Esophagus (tissue), 2 donors: ENCODE measurements at regions not wholly inside any gene's neighbourhood (a gene's known extent, or its start where the extent isn't known, plus 50 kb on each side); places are given as distances from the start of the nearest gene placed in this dataset.
"Not testable (repeated sequence)": the region's sequence is repeated elsewhere in the genome, so short reads cannot be mapped to it uniquely, and the experiment has no call there.

Source experiments
- H3K27ac ChIP-seq, 2 donors: one replicate each; pipeline ENCODE4 v1.5.1; 2013; ENCODE audit warnings: low read depth in 2 of 2, mild to moderate bottlenecking in 2 of 2, inconsistent platforms in 1 of 2, low read length in 1 of 2, moderate library complexity in 1 of 2
- H3K27me3 ChIP-seq, 2 donors: one replicate each; pipeline ENCODE4 v1.6.1; 2013; ENCODE audit warnings: low read length in 2 of 2, control low read depth in 1 of 2, mild to moderate bottlenecking in 1 of 2; ENCODE audit not compliant: insufficient read depth in 2 of 2, control insufficient read depth in 1 of 2
- H3K36me3 ChIP-seq, 2 donors: one replicate each; pipeline ENCODE4 v1.6.1; 2013; ENCODE audit warnings: low read length in 1 of 2; ENCODE audit not compliant: control insufficient read depth in 2 of 2, insufficient read depth in 2 of 2
- H3K4me1 ChIP-seq, 2 donors: one replicate each; pipeline ENCODE4 v1.6.1; 2013; ENCODE audit warnings: low read length in 1 of 2; ENCODE audit not compliant: control insufficient read depth in 2 of 2, insufficient read depth in 2 of 2
- H3K4me3 ChIP-seq, 2 donors: one replicate each; pipeline ENCODE4 v1.5.1; 2013; ENCODE audit warnings: low read length in 2 of 2, mild to moderate bottlenecking in 2 of 2, low read depth in 1 of 2, moderate library complexity in 1 of 2
- H3K9me3 ChIP-seq, 2 donors: one replicate each; pipeline ENCODE4 v1.6.1; 2013; ENCODE audit warnings: mild to moderate bottlenecking in 2 of 2, low read depth in 1 of 2, low read length in 1 of 2, moderate library complexity in 1 of 2; ENCODE audit not compliant: control insufficient read depth in 2 of 2, insufficient read depth in 1 of 2
- WGBS, 2 donors: extraction: QIAGEN DNeasy Blood & Tissue Kit; methylation state at CpG; one replicate each; pipeline ENCODE4 v1.1.7; 2013; 5-methylcytosine and 5-hydroxymethylcytosine counted together
- donor health status: healthy with polysubstance abuse.
- donor health status: Bipolar disorder and iron deficiency.

DNA sequence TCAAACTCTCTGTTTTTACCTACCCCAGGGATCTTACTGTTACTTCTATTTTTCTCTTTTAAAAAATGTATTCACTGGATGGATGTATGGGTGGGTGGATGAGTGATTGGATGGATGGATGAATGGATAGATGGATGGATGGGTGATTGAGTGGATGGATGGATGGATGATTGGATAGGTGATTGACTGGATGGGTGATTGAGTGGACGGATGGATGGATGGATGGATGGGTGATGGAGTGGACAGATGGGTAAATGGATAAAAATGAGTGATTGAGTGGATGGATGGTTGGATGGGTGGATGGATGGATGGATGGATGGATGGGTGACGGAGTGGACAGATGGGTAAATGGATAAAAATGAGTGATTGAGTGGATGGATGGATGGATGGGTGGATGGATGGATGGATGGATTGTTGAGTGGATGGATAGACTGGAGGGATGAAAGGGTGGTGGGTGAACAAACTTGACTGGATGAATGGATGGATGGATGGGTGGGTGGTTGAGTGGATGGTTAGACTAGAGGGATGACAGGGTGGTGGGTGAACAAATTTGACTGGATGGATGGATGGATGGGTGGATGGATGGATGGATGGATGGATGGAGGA lies 118.0 kb upstream of the ZBTB40 start:
- H3K9me3 ChIP-seq = no peaks in the 10 kb centered on the region
- no peaks in the 10 kb centered on the region for H3K27me3 ChIP-seq
- no peaks in the 10 kb centered on the region for H3K4me1 ChIP-seq
- no peaks in the 10 kb centered on the region for H3K36me3 ChIP-seq
- H3K4me3 ChIP-seq = no peak overlapping the region
- H3K27ac ChIP-seq = no peak overlapping the region
- WGBS, 2 donors = 88 to 93% methylated on average over 2 of the region's 2 CpGs

- WGBS, 2 donors = 55 to 59% methylated on average over 6 of the region's 6 CpGs
- no peaks in the 10 kb centered on the region for H3K27me3 ChIP-seq
- H3K4me1 ChIP-seq = no peaks in the 10 kb centered on the region
- H3K4me3 ChIP-seq = no peak overlapping the region
- H3K27ac ChIP-seq = no peak overlapping the region
- no peaks in the 10 kb centered on the region for H3K9me3 ChIP-seq
- no peaks in the 10 kb centered on the region for H3K36me3 ChIP-seq
Observed at GRCh38 chr1:22334860-22335550, 116.6 kb upstream of the ZBTB40 start.

DNA sequence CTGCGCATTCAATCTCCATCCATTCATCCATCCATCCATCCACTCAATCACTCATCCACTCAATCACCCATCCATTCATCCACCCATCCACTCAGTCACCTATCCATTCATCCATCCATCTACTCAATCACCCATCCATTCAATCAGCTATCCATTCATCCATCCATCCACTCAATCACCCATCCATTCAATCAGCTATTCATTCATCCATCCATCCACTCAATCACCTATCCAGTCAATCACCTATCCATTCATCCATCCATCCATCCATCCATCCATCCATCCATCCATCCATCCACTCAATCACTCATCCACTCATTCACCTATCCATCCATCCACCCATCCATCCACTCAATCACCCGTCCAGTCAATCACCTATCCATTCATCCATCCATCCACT lies 115.4 kb upstream of the ZBTB40 start:
- not testable (repeated sequence) for H3K27me3 ChIP-seq, H3K36me3 ChIP-seq, H3K4me3 ChIP-seq, H3K9me3 ChIP-seq, H3K27ac ChIP-seq, H3K4me1 ChIP-seq
- WGBS, 2 donors = 95 to 97% methylated on average over 2 of the region's 2 CpGs

GRCh38 chr1:22336696-22337545 lies 114.7 kb upstream of the ZBTB40 start:
- WGBS, 2 donors = 78 to 85% methylated on average over 2 of the region's 2 CpGs
- not testable (repeated sequence) for H3K4me1 ChIP-seq, H3K36me3 ChIP-seq, H3K4me3 ChIP-seq, H3K27me3 ChIP-seq, H3K9me3 ChIP-seq, H3K27ac ChIP-seq

DNA sequence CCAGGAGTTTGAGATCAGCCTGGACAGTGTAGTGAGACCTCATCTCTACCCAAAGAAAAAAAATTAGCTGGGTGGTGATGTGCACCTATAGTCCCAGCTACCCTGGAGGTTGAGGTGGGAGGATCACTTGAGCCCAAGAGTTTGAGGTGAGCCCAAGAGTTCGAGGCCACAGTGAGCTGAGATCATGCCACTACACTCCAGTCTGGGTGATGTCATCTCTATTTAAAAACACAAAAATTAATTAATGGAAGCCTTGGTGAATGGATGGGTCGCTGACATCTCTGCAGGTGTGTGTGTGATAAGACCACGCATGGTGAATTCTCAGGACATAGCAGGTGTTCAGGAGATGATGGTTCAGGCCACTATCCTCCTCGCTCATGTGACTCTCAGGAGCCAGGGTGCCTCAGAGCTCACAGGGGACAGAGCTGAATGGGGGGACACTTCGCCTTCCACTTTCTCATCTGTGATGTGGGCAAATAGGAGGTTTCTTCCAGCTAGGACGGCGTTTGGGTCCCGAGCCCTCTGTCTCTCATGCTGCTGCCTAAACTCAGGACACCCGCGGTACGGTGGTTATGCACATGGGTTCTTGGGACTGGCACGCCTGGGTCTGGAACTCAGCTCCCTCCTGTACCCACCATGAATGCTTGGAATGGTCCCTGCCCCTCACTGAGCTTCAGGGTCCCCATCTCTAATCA lies 113.4 kb upstream of the ZBTB40 start:
- Histone ChIP-seq H3K36me3 (no peaks in the 10 kb centered on the region), H3K27ac (no peak overlapping the region), H3K4me3 (no peak overlapping the region), H3K4me1 (no peaks in the 10 kb centered on the region), H3K9me3 (no peaks in the 10 kb centered on the region), H3K27me3 (no peaks in the 10 kb centered on the region)
- 90 to 91% methylated on average over 12 of the region's 12 CpGs for WGBS, 2 donors

GRCh38 chr1:22339237-22339636 lies 112.4 kb upstream of the ZBTB40 start:
- no peaks in the 10 kb centered on the region for H3K27me3 ChIP-seq
- H3K4me3 ChIP-seq = no peak overlapping the region
- WGBS, 2 donors = 73 to 75% methylated on average over 14 of the region's 14 CpGs
- H3K4me1 ChIP-seq = no peaks in the 10 kb centered on the region
- no peak overlapping the region for H3K27ac ChIP-seq
- no peaks in the 10 kb centered on the region for H3K36me3 ChIP-seq
- no peaks in the 10 kb centered on the region for H3K9me3 ChIP-seq

GRCh38 chr1:22340066-22340465 lies 111.6 kb upstream of the ZBTB40 start:
- WGBS, 2 donors = 84 to 88% methylated on average over 4 of the region's 4 CpGs
- Histone ChIP-seq H3K4me1 (no peaks in the 10 kb centered on the region), H3K36me3 (no peaks in the 10 kb centered on the region), H3K27ac (no peak overlapping the region), H3K9me3 (no peaks in the 10 kb centered on the region), H3K27me3 (no peaks in the 10 kb centered on the region), H3K4me3 (no peak overlapping the region)

DNA sequence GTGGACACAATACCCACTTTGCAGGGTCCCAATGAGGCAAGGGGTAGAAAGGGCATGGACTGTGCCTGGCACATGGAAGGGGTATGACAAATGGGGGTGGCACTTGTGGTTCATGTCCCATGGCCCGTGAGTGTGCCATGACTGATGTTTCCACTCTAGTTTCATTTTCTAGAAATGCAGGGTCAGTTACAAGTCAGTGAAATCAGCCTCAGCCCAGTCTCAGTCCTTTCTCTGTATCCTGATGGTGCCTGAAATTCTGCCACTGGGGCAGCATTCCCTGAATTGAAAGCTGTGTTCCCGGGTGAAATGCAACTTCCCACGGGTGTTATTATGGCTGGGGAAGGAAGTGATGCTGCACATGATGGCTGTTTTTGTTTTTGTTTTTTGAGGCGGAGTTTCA lies 110.8 kb upstream of the ZBTB40 start:
- WGBS, 2 donors = 61 to 64% methylated on average over 4 of the region's 4 CpGs
- Histone ChIP-seq H3K4me3 (no peak overlapping the region), H3K9me3 (no peaks in the 10 kb centered on the region), H3K27me3 (no peaks in the 10 kb centered on the region), H3K27ac (no peak overlapping the region), H3K4me1 (no peaks in the 10 kb centered on the region), H3K36me3 (no peaks in the 10 kb centered on the region)

GRCh38 chr1:22341791-22342605 lies 109.7 kb upstream of the ZBTB40 start:
- Histone ChIP-seq H3K4me3 (no peak overlapping the region), H3K27ac (no peak overlapping the region), H3K4me1 (no peaks in the 10 kb centered on the region), H3K36me3 (no peaks in the 10 kb centered on the region), H3K27me3 (no peaks in the 10 kb centered on the region), H3K9me3 (no peaks in the 10 kb centered on the region)
- WGBS, 2 donors = 10 to 13% methylated on average over 28 of the region's 28 CpGs
